Neural cell (in vitro differentiated cells): ENCODE measurements at regions not wholly inside any gene's neighbourhood (a gene's known extent, or its start where the extent isn't known, plus 50 kb on each side); places are given as distances from the start of the nearest gene placed in this dataset.

Experiments
- CTCF ChIP-seq: fragments of 450-650 bp; IDR thresholded peaks from 2 replicates; pipeline ENCODE4 v1.5.1; 2014; ENCODE audit warnings: antibody characterized with exemption, mild to moderate bottlenecking, moderate library complexity; ENCODE audit not compliant: poor library complexity, severe bottlenecking
- EP300 ChIP-seq: fragments of 450-650 bp; conservative IDR thresholded peaks from 2 replicates; pipeline ENCODE4 v1.6.1; 2014; ENCODE audit warnings: antibody characterized with exemption, mild to moderate bottlenecking, moderate library complexity; ENCODE audit not compliant: poor library complexity, severe bottlenecking
- EZH2 ChIP-seq: fragments of 200-600, 300-800 bp; shearing (Covaris generic), sonication (generic); IDR thresholded peaks from 2 replicates; pipeline ENCODE4 v1.6.1; 2014; ENCODE audit warnings: antibody characterized with exemption, low read length, borderline replicate concordance, mild to moderate bottlenecking; ENCODE audit not compliant: insufficient read depth, poor library complexity, severe bottlenecking
- POLR2AphosphoS5 ChIP-seq: IDR thresholded peaks from 2 replicates; pipeline ENCODE4 v1.6.1; 2012

GRCh38 chr6:19995575-19996257 is 158.5 kb downstream of the ID4 start:
- TF ChIP-seq CTCF, result no peak
- TF ChIP-seq POLR2AphosphoS5, result peak; percentile 34
- no peak for TF ChIP-seq EZH2
- peak; percentile 33 for TF ChIP-seq EP300
